Daoy (cell line): ENCODE measurements at regions not wholly inside any gene's neighbourhood (a gene's known extent, or its start where the extent isn't known, plus 50 kb on each side); places are given as distances from the start of the nearest gene placed in this dataset.

Source experiments
- DNase-seq: peaks from one replicate; pipeline ENCODE4 v3.0.0-alpha.2; 2015; ENCODE audit warnings: low read depth

DNA sequence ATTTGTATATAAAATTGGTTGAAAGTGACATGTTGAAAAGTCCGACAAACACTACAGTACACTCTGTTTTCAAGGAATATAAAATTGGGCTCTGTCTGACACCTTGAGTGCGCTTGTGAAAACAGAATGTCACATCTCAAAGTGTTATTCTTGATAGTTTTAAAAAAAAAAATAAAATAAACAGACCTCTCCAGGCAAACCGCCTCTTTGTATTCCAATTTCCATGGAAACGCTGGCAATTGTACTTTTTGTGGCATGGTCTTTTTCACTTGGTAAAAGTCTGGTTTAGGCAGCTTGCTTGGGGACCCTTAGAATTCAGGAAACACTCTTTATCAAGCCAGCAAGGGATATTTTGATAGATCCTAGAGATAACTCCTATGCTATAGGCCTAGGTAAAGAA is 302.5 kb downstream of the RAB28 start:
- DNase-seq: no peak

- DNase-seq: no peak
These were observed 303.4 kb downstream of the RAB28 start for GRCh38 chr4:13180701-13181100.

- DNase-seq: no peak
These were observed 305.5 kb downstream of the RAB28 start for GRCh38 chr4:13178621-13179020.

- no peak for DNase-seq
These were observed 307.4 kb downstream of the RAB28 start for GRCh38 chr4:13176741-13177142.

DNA sequence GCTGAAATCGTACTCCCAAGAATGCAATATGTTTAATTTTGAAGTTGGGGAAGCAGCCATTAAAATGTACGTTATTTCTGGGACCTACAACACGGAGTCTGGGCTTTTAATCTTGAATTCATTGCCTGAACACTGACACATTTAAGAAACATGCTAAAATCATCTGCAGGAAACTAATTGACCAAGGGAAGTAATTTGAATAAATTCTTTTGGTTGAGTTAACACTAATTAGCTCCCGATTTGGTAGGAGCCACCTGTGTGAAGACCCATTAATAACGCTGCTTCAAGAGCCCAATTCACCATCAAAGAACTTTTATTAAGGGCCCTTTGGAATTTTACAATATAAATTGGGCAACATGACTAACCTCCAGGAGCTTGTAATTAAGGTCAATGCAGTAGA is 309.2 kb downstream of the RAB28 start:
- no peak for DNase-seq

DNA sequence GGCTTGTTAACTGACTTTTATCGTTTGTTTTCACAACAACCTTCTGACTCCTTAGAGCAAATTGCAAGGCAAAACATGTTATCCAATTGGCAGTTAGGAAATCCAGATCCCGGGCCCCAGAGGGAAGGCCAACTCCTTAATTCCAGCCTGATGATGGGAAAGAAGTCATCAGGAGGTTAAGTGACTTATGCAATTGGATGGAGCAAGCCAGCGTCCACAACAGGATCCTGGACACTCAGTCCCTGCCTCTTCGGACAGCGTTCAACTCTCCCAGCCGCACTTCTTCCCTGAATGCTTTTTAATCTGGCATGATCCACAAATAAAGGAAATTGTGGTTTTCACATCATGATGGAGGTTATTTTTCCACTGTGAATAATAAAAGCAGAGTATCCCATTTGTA is 310.1 kb downstream of the RAB28 start:
- DNase-seq: no peak

DNA sequence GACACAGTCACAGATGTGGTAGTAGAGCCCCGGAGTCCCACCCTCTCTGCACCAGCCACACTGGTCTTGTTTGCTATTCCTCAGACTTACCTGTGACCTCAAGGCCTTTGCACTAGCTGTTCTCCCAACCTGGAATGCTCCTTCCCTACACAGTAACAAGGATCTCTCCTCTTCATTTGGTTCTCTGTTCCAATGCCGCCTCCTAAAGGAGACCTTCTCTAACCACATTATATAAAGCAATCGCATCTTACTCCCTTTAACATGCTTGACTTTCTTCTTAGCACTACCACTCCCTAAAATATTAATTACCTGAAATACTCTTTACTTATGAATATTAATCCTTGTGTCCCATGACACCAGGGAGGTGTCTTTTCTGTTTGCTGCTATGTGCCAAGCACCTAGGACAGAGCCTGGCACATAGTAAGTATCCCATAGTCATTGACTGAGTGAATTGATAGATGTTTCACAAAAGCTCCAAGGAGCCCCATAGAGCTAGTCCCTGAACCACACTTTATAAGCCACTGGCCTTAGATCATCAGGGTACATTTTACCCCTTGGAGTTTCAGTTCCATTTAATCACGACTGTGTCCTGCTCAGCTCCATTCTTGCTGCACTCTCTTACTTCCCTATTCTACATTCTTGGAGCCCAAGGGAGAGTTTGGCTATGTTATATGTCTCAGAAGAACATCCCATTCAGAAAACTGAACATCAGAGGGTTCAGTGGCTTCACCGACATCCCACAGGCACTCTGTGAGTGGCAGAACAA is 312.7 kb downstream of the RAB28 start:
- DNase-seq: no peak

DNA sequence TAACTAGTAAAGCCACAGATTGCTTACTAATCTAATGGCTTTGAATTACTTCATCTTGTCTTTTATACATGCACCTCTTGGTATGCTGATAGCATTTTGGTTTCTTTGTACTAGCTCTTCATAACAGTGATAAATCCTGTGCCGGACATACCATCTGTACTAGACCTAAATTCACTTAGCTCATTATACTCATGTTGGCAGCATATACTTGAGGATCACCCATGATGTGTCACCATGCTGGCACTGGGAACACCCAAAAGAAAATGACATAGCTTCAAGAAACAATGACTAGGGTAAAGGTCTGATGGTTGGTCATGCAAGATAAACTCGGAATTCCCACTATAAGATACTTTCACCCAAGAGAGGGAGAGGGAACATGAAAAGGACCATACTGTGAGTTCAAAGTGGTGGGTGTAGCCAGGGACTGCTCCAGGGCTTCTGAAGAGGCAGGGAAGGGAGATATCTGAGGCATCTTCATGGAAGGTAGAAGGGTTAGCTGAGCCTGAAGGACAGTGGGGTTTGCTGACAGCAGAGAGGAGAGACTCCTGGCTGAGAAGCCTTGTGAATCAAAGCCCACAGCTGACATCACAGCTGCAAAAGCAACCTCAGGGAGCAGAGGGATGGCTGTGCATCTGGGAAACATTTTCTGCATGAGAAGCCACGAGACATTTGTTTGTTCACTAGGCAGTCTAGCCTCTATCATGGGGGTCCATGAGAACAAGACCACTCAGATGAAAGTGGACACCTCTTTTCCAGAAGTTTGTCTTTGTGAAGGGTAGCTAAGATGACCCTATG is 314.2 kb downstream of the RAB28 start:
- no peak for DNase-seq

DNA sequence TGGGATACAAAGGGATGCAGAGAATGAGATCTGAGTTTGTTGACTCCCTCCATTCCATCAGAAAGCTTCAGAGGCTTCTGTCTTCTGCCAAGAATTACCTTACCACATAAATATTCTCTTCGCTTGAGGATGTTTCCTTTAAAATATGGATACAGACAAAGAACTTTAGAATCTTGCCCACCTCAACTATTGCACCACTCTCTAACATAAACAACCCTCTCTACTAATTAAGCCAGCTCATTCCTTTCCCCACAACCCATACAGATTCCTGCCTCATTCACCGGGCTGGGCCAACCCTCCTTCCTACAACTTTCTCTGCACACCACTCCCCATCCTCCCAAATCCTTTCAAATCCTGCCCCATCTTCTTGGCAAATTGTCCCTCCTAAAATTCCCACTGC is 315.8 kb downstream of the RAB28 start:
- no peak for DNase-seq

GRCh38 chr4:13166214-13166613 is 317.9 kb downstream of the RAB28 start:
- DNase-seq: no peak

DNA sequence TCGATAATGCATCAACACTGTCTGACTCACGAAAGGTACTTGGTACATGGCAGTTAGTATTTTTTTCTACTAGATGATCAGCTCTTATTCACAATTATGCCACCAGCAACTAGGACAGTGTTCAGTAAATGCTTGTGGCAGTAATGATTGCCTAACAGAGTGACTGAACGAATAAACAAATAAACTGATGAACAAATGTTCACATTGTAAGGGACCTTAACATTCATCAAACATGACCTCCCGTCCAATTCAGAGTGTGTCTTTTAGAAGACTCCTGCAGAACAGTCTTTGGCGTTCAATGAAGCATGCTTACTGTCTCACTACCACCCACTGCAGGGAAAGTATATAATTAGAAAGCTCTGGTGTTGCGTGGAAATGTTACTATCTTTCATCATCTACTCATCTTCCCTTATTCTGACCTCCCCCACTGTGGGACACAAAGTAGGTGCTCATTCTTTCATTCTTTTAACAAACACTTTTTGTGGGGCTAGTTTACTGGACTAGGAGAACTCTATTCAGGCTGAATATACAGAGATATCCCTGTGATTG is 319.3 kb downstream of the RAB28 start:
- no peak for DNase-seq

- no peak for DNase-seq
These were observed 321.3 kb downstream of the RAB28 start for GRCh38 chr4:13162886-13163285.

- no peak for DNase-seq
These were observed 323.2 kb downstream of the RAB28 start for GRCh38 chr4:13160920-13161319.

GRCh38 chr4:13159041-13159620 is 325.0 kb downstream of the RAB28 start:
- DNase-seq: no peak

- no peak for DNase-seq
These were observed 332.9 kb downstream of the RAB28 start for GRCh38 chr4:13151194-13151593.

DNA sequence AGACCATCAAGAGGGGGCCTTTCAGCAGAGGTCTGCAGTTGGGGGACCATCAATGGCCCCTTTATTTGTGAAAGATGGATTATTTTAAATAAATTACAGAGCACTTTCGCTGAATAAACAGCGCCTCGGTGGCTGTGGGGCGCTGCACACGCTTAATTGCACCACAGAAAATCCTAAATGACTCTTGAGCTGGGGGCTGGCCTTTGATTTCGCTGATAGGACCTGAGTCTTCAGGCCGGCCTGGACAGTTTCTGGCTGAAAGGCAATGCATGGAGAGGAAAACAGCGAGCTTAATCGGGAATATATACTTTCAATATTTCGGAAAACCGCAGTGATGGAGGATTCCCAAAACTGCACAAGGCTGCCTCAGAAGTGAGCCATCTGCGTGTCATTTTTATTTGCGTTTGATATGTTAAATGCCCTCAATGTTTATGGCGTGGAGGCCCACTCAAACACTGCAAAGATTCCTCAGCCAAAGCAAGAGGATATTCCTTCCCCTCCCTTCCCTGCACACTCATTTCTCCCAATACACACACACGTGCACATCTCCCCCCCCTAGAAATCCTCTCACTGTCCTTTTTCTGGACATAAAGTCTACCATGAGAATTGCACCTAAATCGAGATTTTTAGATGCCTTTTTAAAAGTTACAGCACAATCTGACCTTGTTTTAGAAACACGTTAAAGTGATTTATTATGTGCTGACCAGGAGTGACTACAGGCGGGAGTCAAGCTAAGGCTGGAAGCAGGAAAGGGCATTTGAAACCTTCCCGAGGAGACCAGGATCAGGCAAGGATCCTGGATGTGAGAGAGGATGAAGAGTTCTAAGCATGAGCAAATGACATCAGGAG is 340.7 kb downstream of the RAB28 start:
- no peak for DNase-seq

DNA sequence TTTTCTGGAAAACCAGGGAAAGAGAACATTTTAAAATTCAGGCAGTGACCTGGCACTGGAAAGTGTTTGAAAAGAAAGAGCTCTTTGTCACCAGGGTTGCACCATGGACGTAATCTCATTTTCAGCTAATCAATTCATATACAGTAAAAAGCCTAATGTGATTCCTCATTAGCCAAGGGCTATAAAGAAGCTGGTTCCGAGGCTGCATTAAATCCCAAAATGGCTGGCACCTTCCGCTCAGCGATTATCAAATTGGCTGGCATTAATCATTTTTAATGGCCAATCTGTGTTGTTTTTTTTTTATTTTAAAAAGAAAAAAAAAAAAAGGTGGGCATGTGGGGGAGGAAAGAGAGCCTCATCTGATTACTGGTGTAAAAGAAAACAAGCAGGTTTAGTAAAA is 341.4 kb downstream of the RAB28 start:
- DNase-seq: no peak

DNA sequence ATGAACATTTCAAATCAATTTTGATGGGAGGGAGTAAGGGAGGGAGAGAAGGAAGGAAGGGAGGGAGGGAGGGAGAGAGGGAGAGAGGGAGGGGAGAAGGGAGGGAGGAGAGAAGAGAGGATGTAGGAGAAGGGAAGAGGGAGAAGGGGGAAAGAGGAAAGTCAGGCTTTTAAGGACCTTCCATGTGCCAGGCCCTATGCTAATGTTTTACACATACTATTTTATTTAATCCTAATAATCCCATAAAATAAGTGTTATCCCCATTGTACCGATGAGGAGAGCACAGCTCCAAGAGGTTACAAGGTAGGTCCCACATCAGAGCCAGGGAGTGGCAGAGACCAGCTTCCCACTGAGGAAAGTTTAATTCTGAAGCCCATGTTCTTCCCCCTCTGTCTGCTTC is 341.9 kb downstream of the RAB28 start:
- no peak for DNase-seq

GRCh38 chr4:13137390-13137789 is 346.8 kb downstream of the RAB28 start:
- no peak for DNase-seq

- no peak for DNase-seq
These were observed 350.4 kb downstream of the RAB28 start for GRCh38 chr4:13133700-13134099.

GRCh38 chr4:13130848-13131247 is 353.3 kb downstream of the RAB28 start:
- DNase-seq: no peak

DNA sequence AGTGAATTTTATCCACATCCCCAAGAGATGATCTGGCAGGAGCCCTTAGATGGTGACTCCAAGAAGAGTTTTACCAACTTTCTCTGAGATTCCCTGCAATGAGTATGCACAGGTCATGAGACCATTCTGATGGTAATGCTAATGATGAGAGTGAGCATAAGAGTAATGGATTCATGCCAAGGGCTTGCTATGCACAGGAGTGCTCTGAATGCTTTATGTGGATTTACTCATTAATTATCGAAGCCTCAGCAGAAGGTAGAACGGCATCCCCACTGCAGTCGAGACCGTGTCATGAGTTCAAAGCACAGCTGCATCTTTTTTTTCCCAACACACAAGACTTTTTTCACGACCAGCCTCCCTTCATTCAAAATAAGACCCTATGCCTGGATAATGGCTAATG is 355.0 kb downstream of the RAB28 start:
- no peak for DNase-seq
